BLaER1 (cell line): ENCODE measurements at regions not wholly inside any gene's neighbourhood (a gene's known extent, or its start where the extent isn't known, plus 50 kb on each side); places are given as distances from the start of the nearest gene placed in this dataset.

Experiments used
- H3K27ac ChIP-seq: shearing (Covaris generic); formaldehyde crosslinking; 2 replicates; pipeline ENCODE4 v1.8.1; 2022
- H3K27me3 ChIP-seq: shearing (Covaris generic); formaldehyde crosslinking; 2 replicates; pipeline ENCODE4 v1.8.1; 2022
- H3K36me3 ChIP-seq: shearing (Covaris generic); formaldehyde crosslinking; 2 replicates; pipeline ENCODE4 v1.8.1; 2022
- H3K4me1 ChIP-seq: shearing (Covaris generic); formaldehyde crosslinking; 2 replicates; pipeline ENCODE4 v1.8.1; 2022
- H3K4me2 ChIP-seq: shearing (Covaris generic); formaldehyde crosslinking; 2 replicates; pipeline ENCODE4 v1.8.1; 2022
- H3K4me3 ChIP-seq: shearing (Covaris generic); formaldehyde crosslinking; 2 replicates; pipeline ENCODE4 v1.8.1; 2022
- H3K9ac ChIP-seq: shearing (Covaris generic); formaldehyde crosslinking; 2 replicates; pipeline ENCODE4 v1.8.1; 2022
- H3K9me3 ChIP-seq: shearing (Covaris generic); formaldehyde crosslinking; 2 replicates; pipeline ENCODE4 v1.8.1; 2022
- H4K20me1 ChIP-seq: shearing (Covaris generic); formaldehyde crosslinking; 2 replicates; pipeline ENCODE4 v1.8.1; 2022
- Cebpa-rat ChIP-seq: shearing (Covaris generic); IDR thresholded peaks from 2 replicates; pipeline ENCODE4 v1.8.1; 2022

GRCh38 chr3:159634483-159634882 lies 354.2 kb upstream of the IL12A start:
- Histone ChIP-seq H3K4me3 (no peak overlapping the region), H3K9ac (no peak overlapping the region), H3K27me3 (no peaks in the 10 kb centered on the region), H4K20me1 (no peaks in the 10 kb centered on the region), H3K27ac (no peak overlapping the region), H3K4me1 (no peaks in the 10 kb centered on the region), H3K4me2 (no peak overlapping the region), H3K36me3 (no peaks in the 10 kb centered on the region), H3K9me3 (no peaks in the 10 kb centered on the region)
- TF ChIP-seq Cebpa-rat, result no peak

- Histone ChIP-seq H3K27me3 (no peaks in the 10 kb centered on the region), H3K36me3 (no peaks in the 10 kb centered on the region), H3K4me3 (no peak overlapping the region), H3K4me2 (no peak overlapping the region), H3K27ac (no peak overlapping the region), H4K20me1 (no peaks in the 10 kb centered on the region), H3K9me3 (no peaks in the 10 kb centered on the region), H3K4me1 (no peaks in the 10 kb centered on the region), H3K9ac (no peak overlapping the region)
- no peak for TF ChIP-seq Cebpa-rat
Measured at GRCh38 chr3:159635047-159635641, 353.5 kb upstream of the IL12A start.

GRCh38 chr3:159637883-159638542 lies 350.6 kb upstream of the IL12A start:
- TF ChIP-seq Cebpa-rat, result no peak
- no peaks in the 10 kb centered on the region for H3K36me3 ChIP-seq
- no peaks in the 10 kb centered on the region for H3K4me1 ChIP-seq
- no peaks in the 10 kb centered on the region for H3K27me3 ChIP-seq
- no peak overlapping the region for H3K9ac ChIP-seq
- no peak overlapping the region for H3K4me2 ChIP-seq
- H3K27ac ChIP-seq, result no peak overlapping the region
- H4K20me1 ChIP-seq, result no peaks in the 10 kb centered on the region
- H3K4me3 ChIP-seq, result no peak overlapping the region
- no peaks in the 10 kb centered on the region for H3K9me3 ChIP-seq

- no peak for TF ChIP-seq Cebpa-rat
- no peak overlapping the region for H3K4me2 ChIP-seq
- H3K27me3 ChIP-seq, result no peaks in the 10 kb centered on the region
- H4K20me1 ChIP-seq, result no peaks in the 10 kb centered on the region
- H3K36me3 ChIP-seq, result no peaks in the 10 kb centered on the region
- no peaks in the 10 kb centered on the region for H3K4me1 ChIP-seq
- H3K9ac ChIP-seq, result no peak overlapping the region
- H3K4me3 ChIP-seq, result no peak overlapping the region
- no peaks in the 10 kb centered on the region for H3K9me3 ChIP-seq
- no peak overlapping the region for H3K27ac ChIP-seq
Measured at GRCh38 chr3:159640225-159640624, 348.4 kb upstream of the IL12A start.

GRCh38 chr3:159643406-159643805 lies 345.2 kb upstream of the IL12A start:
- no peaks in the 10 kb centered on the region for H3K36me3 ChIP-seq
- H3K9me3 ChIP-seq, result no peaks in the 10 kb centered on the region
- H3K27me3 ChIP-seq, result no peaks in the 10 kb centered on the region
- no peaks in the 10 kb centered on the region for H3K4me1 ChIP-seq
- no peak overlapping the region for H3K4me3 ChIP-seq
- no peak overlapping the region for H3K9ac ChIP-seq
- no peak for TF ChIP-seq Cebpa-rat
- no peak overlapping the region for H3K4me2 ChIP-seq
- H3K27ac ChIP-seq, result no peak overlapping the region
- H4K20me1 ChIP-seq, result no peaks in the 10 kb centered on the region

GRCh38 chr3:159645874-159646273 lies 342.8 kb upstream of the IL12A start:
- no peak overlapping the region for H3K4me2 ChIP-seq
- no peaks in the 10 kb centered on the region for H3K9me3 ChIP-seq
- no peaks in the 10 kb centered on the region for H3K27me3 ChIP-seq
- H3K4me1 ChIP-seq, result no peaks in the 10 kb centered on the region
- H3K4me3 ChIP-seq, result no peak overlapping the region
- no peaks in the 10 kb centered on the region for H3K36me3 ChIP-seq
- H3K9ac ChIP-seq, result no peak overlapping the region
- no peak overlapping the region for H3K27ac ChIP-seq
- no peaks in the 10 kb centered on the region for H4K20me1 ChIP-seq
- no peak for TF ChIP-seq Cebpa-rat

- H4K20me1 ChIP-seq, result no peaks in the 10 kb centered on the region
- no peaks in the 10 kb centered on the region for H3K27me3 ChIP-seq
- H3K4me3 ChIP-seq, result no peak overlapping the region
- H3K4me2 ChIP-seq, result no peak overlapping the region
- H3K9ac ChIP-seq, result no peak overlapping the region
- no peaks in the 10 kb centered on the region for H3K4me1 ChIP-seq
- H3K36me3 ChIP-seq, result no peaks in the 10 kb centered on the region
- no peaks in the 10 kb centered on the region for H3K9me3 ChIP-seq
- no peak overlapping the region for H3K27ac ChIP-seq
- TF ChIP-seq Cebpa-rat, result no peak
Measured at GRCh38 chr3:159649951-159650350, 338.7 kb upstream of the IL12A start.

- Histone ChIP-seq H3K36me3 (no peaks in the 10 kb centered on the region), H3K4me2 (no peak overlapping the region), H3K4me1 (no peaks in the 10 kb centered on the region), H3K27ac (no peak overlapping the region), H4K20me1 (no peaks in the 10 kb centered on the region), H3K9ac (no peak overlapping the region), H3K9me3 (no peaks in the 10 kb centered on the region), H3K27me3 (no peaks in the 10 kb centered on the region), H3K4me3 (no peak overlapping the region)
- TF ChIP-seq Cebpa-rat, result no peak
Measured at GRCh38 chr3:159650726-159651125, 337.9 kb upstream of the IL12A start.

- no peaks in the 10 kb centered on the region for H3K27me3 ChIP-seq
- no peak overlapping the region for H3K4me3 ChIP-seq
- H3K4me1 ChIP-seq, result no peaks in the 10 kb centered on the region
- H3K9me3 ChIP-seq, result no peaks in the 10 kb centered on the region
- no peak for TF ChIP-seq Cebpa-rat
- no peak overlapping the region for H3K9ac ChIP-seq
- no peaks in the 10 kb centered on the region for H4K20me1 ChIP-seq
- no peaks in the 10 kb centered on the region for H3K36me3 ChIP-seq
- no peak overlapping the region for H3K27ac ChIP-seq
- no peak overlapping the region for H3K4me2 ChIP-seq
Measured at GRCh38 chr3:159652452-159652851, 336.2 kb upstream of the IL12A start.

GRCh38 chr3:159654183-159655134 lies 334.2 kb upstream of the IL12A start:
- no peaks in the 10 kb centered on the region for H3K9me3 ChIP-seq
- no peak overlapping the region for H3K4me3 ChIP-seq
- H3K4me1 ChIP-seq, result no peaks in the 10 kb centered on the region
- no peak overlapping the region for H3K9ac ChIP-seq
- no peak overlapping the region for H3K27ac ChIP-seq
- H3K4me2 ChIP-seq, result no peak overlapping the region
- no peaks in the 10 kb centered on the region for H3K27me3 ChIP-seq
- no peaks in the 10 kb centered on the region for H4K20me1 ChIP-seq
- no peaks in the 10 kb centered on the region for H3K36me3 ChIP-seq
- TF ChIP-seq Cebpa-rat, result no peak
